ENCODE measurements at regions not wholly inside any gene's neighbourhood (a gene's known extent, or its start where the extent isn't known, plus 50 kb on each side); places are given as distances from the start of the nearest gene placed in this dataset.

GRCh38 chr2:181772777-181773176, 92.5 kb upstream of the NEUROD1 start:
- TF ChIP-seq, protein P1, sequence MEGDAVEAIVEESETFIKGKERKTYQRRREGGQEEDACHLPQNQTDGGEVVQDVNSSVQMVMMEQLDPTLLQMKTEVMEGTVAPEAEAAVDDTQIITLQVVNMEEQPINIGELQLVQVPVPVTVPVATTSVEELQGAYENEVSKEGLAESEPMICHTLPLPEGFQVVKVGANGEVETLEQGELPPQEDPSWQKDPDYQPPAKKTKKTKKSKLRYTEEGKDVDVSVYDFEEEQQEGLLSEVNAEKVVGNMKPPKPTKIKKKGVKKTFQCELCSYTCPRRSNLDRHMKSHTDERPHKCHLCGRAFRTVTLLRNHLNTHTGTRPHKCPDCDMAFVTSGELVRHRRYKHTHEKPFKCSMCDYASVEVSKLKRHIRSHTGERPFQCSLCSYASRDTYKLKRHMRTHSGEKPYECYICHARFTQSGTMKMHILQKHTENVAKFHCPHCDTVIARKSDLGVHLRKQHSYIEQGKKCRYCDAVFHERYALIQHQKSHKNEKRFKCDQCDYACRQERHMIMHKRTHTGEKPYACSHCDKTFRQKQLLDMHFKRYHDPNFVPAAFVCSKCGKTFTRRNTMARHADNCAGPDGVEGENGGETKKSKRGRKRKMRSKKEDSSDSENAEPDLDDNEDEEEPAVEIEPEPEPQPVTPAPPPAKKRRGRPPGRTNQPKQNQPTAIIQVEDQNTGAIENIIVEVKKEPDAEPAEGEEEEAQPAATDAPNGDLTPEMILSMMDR (IDR thresholded peaks at IDR 0.05): no peak
- TF ChIP-seq EP300 (IDR thresholded peaks at IDR 0.05) (no peak), POLR2A (IDR thresholded peaks at IDR 0.05) (no peak)

Data from suprapubic skin (tissue), 3 donors.